Glutamatergic neuron (in vitro differentiated cells): ENCODE measurements at regions not wholly inside any gene's neighbourhood (a gene's known extent, or its start where the extent isn't known, plus 50 kb on each side); places are given as distances from the start of the nearest gene placed in this dataset.

Experiments used
- DNase-seq: peaks from one replicate; pipeline ENCODE4 v3.0.0; 2022
- H3K27ac Mint-ChIP-seq: one replicate; pipeline ENCODE4 v1.8.0; 2020; ENCODE audit warnings: mild to moderate bottlenecking, mixed read lengths, inconsistent platforms; ENCODE audit not compliant: unreplicated experiment
- H3K27me3 Mint-ChIP-seq: one replicate; pipeline ENCODE4 v1.8.0; 2020; ENCODE audit warnings: mild to moderate bottlenecking, moderate library complexity, mixed read lengths, inconsistent platforms; ENCODE audit not compliant: unreplicated experiment
- H3K36me3 Mint-ChIP-seq: one replicate; pipeline ENCODE4 v1.8.0; 2020; ENCODE audit warnings: mild to moderate bottlenecking, mixed read lengths, inconsistent platforms; ENCODE audit not compliant: unreplicated experiment
- H3K4me1 Mint-ChIP-seq: one replicate; pipeline ENCODE4 v1.8.0; 2020; ENCODE audit warnings: mild to moderate bottlenecking, low read depth, mixed read lengths, inconsistent platforms; ENCODE audit not compliant: unreplicated experiment
- H3K4me3 Mint-ChIP-seq: one replicate; pipeline ENCODE4 v1.8.0; 2020; ENCODE audit warnings: mild to moderate bottlenecking, mixed read lengths, inconsistent platforms; ENCODE audit not compliant: unreplicated experiment
- H3K9me3 Mint-ChIP-seq: one replicate; pipeline ENCODE4 v1.8.0; 2020; ENCODE audit warnings: mild to moderate bottlenecking, moderate library complexity, mixed read lengths, inconsistent platforms; ENCODE audit not compliant: unreplicated experiment
- CTCF ChIP-seq: fragments of 200-600 bp; sonication (generic); IDR thresholded peaks from one replicate; pipeline ENCODE4 v1.5.0; 2021; ENCODE audit not compliant: partially characterized antibody, unreplicated experiment

GRCh38 chr1:88070956-88071355 lies 613.1 kb upstream of the PKN2 start:
- no peak overlapping the region for H3K27ac Mint-ChIP-seq
- H3K9me3 Mint-ChIP-seq: no peaks in the 10 kb centered on the region
- no peaks in the 10 kb centered on the region for H3K36me3 Mint-ChIP-seq
- no peaks in the 10 kb centered on the region for H3K4me1 Mint-ChIP-seq
- TF ChIP-seq CTCF: no peak
- no peak overlapping the region for H3K4me3 Mint-ChIP-seq
- no peaks in the 10 kb centered on the region for H3K27me3 Mint-ChIP-seq
- no peak for DNase-seq

- no peaks in the 10 kb centered on the region for H3K9me3 Mint-ChIP-seq
- H3K27me3 Mint-ChIP-seq: peaks cover 2% of the 10 kb centered on the region
- no peaks in the 10 kb centered on the region for H3K4me1 Mint-ChIP-seq
- no peak for TF ChIP-seq CTCF
- H3K27ac Mint-ChIP-seq: no peak overlapping the region
- no peak overlapping the region for H3K4me3 Mint-ChIP-seq
- no peak for DNase-seq
- H3K36me3 Mint-ChIP-seq: no peaks in the 10 kb centered on the region
Measured at GRCh38 chr1:88074661-88075060, 609.4 kb upstream of the PKN2 start.

GRCh38 chr1:88075813-88076212 lies 608.3 kb upstream of the PKN2 start:
- no peak overlapping the region for H3K27ac Mint-ChIP-seq

GRCh38 chr1:88079036-88079435 lies 605.0 kb upstream of the PKN2 start:
- no peaks in the 10 kb centered on the region for H3K4me1 Mint-ChIP-seq
- DNase-seq: peak; percentile 59

More at GRCh38 chr1:88075813-88076212, 608.3 kb upstream of the PKN2 start:
- TF ChIP-seq CTCF: no peak
- no peak for DNase-seq
- Mint-ChIP-seq H3K9me3 (no peaks in the 10 kb centered on the region), H3K36me3 (no peaks in the 10 kb centered on the region), H3K4me3 (no peak overlapping the region), H3K4me1 (no peaks in the 10 kb centered on the region), H3K27me3 (peaks cover 2% of the 10 kb centered on the region)

GRCh38 chr1:88080875-88081274 lies 603.2 kb upstream of the PKN2 start:
- peaks cover 2% of the 10 kb centered on the region for H3K27me3 Mint-ChIP-seq

More at GRCh38 chr1:88079036-88079435, 605.0 kb upstream of the PKN2 start:
- Mint-ChIP-seq H3K4me3 (no peak overlapping the region), H3K36me3 (no peaks in the 10 kb centered on the region), H3K27ac (no peak overlapping the region), H3K9me3 (no peaks in the 10 kb centered on the region), H3K27me3 (peaks cover 2% of the 10 kb centered on the region)
- peak; percentile 81 for TF ChIP-seq CTCF

More at GRCh38 chr1:88080875-88081274, 603.2 kb upstream of the PKN2 start:
- no peaks in the 10 kb centered on the region for H3K4me1 Mint-ChIP-seq
- no peak overlapping the region for H3K27ac Mint-ChIP-seq
- no peak for TF ChIP-seq CTCF
- no peaks in the 10 kb centered on the region for H3K9me3 Mint-ChIP-seq
- no peak overlapping the region for H3K4me3 Mint-ChIP-seq
- DNase-seq: no peak
- no peaks in the 10 kb centered on the region for H3K36me3 Mint-ChIP-seq
